ENCODE measurements at regions not wholly inside any gene's neighbourhood (a gene's known extent, or its start where the extent isn't known, plus 50 kb on each side); places are given as distances from the start of the nearest gene placed in this dataset.

- Histone ChIP-seq H3K9me3 (no peaks in the 10 kb centered on the region), H3K27ac (no peak overlapping the region), H3K36me3 (no peaks in the 10 kb centered on the region), H3K27me3 (no peaks in the 10 kb centered on the region), H3K4me1 (no peaks in the 10 kb centered on the region), H3K4me3 (no peak overlapping the region)
- DNase-seq (ENCODE audit: low spot score), result no peak
- TF ChIP-seq CTCF (IDR thresholded peaks at IDR 0.05), result no peak
Observed at GRCh38 chr5:57750282-57750681, 267.7 kb upstream of the ACTBL2 start.

- Histone ChIP-seq H3K27ac (no peak overlapping the region), H3K36me3 (no peaks in the 10 kb centered on the region), H3K4me3 (no peak overlapping the region), H3K4me1 (no peaks in the 10 kb centered on the region), H3K9me3 (no peaks in the 10 kb centered on the region), H3K27me3 (no peaks in the 10 kb centered on the region)
- DNase-seq (ENCODE audit: low spot score), result no peak
- TF ChIP-seq CTCF (IDR thresholded peaks at IDR 0.05), result no peak
Observed at GRCh38 chr5:57749396-57749795, 266.8 kb upstream of the ACTBL2 start.

GRCh38 chr5:57745700-57746651 lies 263.4 kb upstream of the ACTBL2 start:
- Histone ChIP-seq H3K27me3 (no peaks in the 10 kb centered on the region), H3K4me3 (no peak overlapping the region), H3K27ac (no peak overlapping the region), H3K36me3 (no peaks in the 10 kb centered on the region), H3K4me1 (no peaks in the 10 kb centered on the region), H3K9me3 (no peaks in the 10 kb centered on the region)
- no peak for DNase-seq (ENCODE audit: low spot score)
- TF ChIP-seq CTCF (IDR thresholded peaks at IDR 0.05), result no peak

- no peak for TF ChIP-seq CTCF (IDR thresholded peaks at IDR 0.05)
- no peak overlapping the region for H3K27ac ChIP-seq
- no peak overlapping the region for H3K4me3 ChIP-seq
- no peaks in the 10 kb centered on the region for H3K9me3 ChIP-seq
- no peak for DNase-seq (ENCODE audit: low spot score)
- H3K36me3 ChIP-seq, result no peaks in the 10 kb centered on the region
- H3K4me1 ChIP-seq, result no peaks in the 10 kb centered on the region
- no peaks in the 10 kb centered on the region for H3K27me3 ChIP-seq
Observed at GRCh38 chr5:57745029-57745428, 262.4 kb upstream of the ACTBL2 start.

GRCh38 chr5:57741336-57741735 lies 258.7 kb upstream of the ACTBL2 start:
- no peaks in the 10 kb centered on the region for H3K36me3 ChIP-seq
- H3K27ac ChIP-seq, result no peak overlapping the region
- H3K4me1 ChIP-seq, result peaks cover 0 to 8% of the 10 kb centered on the region in 2 donors
- no peak for TF ChIP-seq CTCF (IDR thresholded peaks at IDR 0.05)
- no peaks in the 10 kb centered on the region for H3K9me3 ChIP-seq
- H3K27me3 ChIP-seq, result no peaks in the 10 kb centered on the region
- no peak for DNase-seq (ENCODE audit: low spot score)
- H3K4me3 ChIP-seq, result no peak overlapping the region
